Endodermal cell (in vitro differentiated cells): ENCODE measurements at regions not wholly inside any gene's neighbourhood (a gene's known extent, or its start where the extent isn't known, plus 50 kb on each side); places are given as distances from the start of the nearest gene placed in this dataset.

Experiments used
- DNase-seq: peaks from one replicate; pipeline ENCODE4 v3.0.0-alpha.2; 2017
- H3K27ac ChIP-seq: 2 replicates; pipeline ENCODE4 v1.5.1; 2013; ENCODE audit warnings: mild to moderate bottlenecking, low read depth, low read length, moderate library complexity
- H3K27me3 ChIP-seq: 2 replicates; pipeline ENCODE4 v1.6.1; 2013; ENCODE audit warnings: mild to moderate bottlenecking, low read length, moderate library complexity; ENCODE audit not compliant: insufficient read depth, control insufficient read depth, poor library complexity, severe bottlenecking
- H3K36me3 ChIP-seq: 2 replicates; pipeline ENCODE4 v1.7.0; 2013; ENCODE audit warnings: mild to moderate bottlenecking, low read length, moderate library complexity; ENCODE audit not compliant: control insufficient read depth, insufficient read depth
- H3K4me1 ChIP-seq: one replicate; pipeline ENCODE4 v1.7.0; 2013; ENCODE audit warnings: low read length; ENCODE audit not compliant: control insufficient read depth, insufficient read depth
- H3K4me3 ChIP-seq: 2 replicates; pipeline ENCODE4 v1.5.1; 2013; ENCODE audit warnings: mild to moderate bottlenecking, low read length, moderate library complexity
- H3K9ac ChIP-seq: 2 replicates; pipeline ENCODE4 v1.6.1; 2013; ENCODE audit warnings: mild to moderate bottlenecking, low read length, moderate library complexity; ENCODE audit not compliant: poor library complexity, severe bottlenecking; ENCODE audit errors: extremely low read depth
- H3K9me3 ChIP-seq: 2 replicates; pipeline ENCODE4 v1.6.1; 2013; ENCODE audit warnings: mild to moderate bottlenecking, low read length, moderate library complexity; ENCODE audit not compliant: control insufficient read depth
- H3K27ac Mint-ChIP-seq: 2 replicates; pipeline ENCODE4 v1.8.0; 2020; ENCODE audit warnings: mixed read lengths
- H3K27me3 Mint-ChIP-seq: 2 replicates; pipeline ENCODE4 v1.8.0; 2021; ENCODE audit warnings: mild to moderate bottlenecking, mixed read lengths; ENCODE audit not compliant: insufficient read depth
- H3K36me3 Mint-ChIP-seq: 2 replicates; pipeline ENCODE4 v1.8.0; 2020; ENCODE audit warnings: low read depth, mixed read lengths
- H3K4me1 Mint-ChIP-seq: 2 replicates; pipeline ENCODE4 v1.8.0; 2020; ENCODE audit warnings: mixed read lengths
- H3K4me3 Mint-ChIP-seq: 2 replicates; pipeline ENCODE4 v1.8.0; 2020; ENCODE audit warnings: mild to moderate bottlenecking, moderate library complexity, mixed read lengths
- H3K9me3 Mint-ChIP-seq: 2 replicates; pipeline ENCODE4 v1.8.0; 2020; ENCODE audit warnings: mild to moderate bottlenecking, mixed read lengths
- CTCF ChIP-seq: fragments of 200-600 bp; sonication (generic); conservative IDR thresholded peaks from 2 replicates; pipeline ENCODE4 v1.5.0; 2021; ENCODE audit warnings: antibody characterized with exemption, mild to moderate bottlenecking
- WGBS, 2 experiments: methylation state at CpG; one replicate each; pipeline versions ENCODE4 v1.1.5 to v1.1.7; 2013; ENCODE audit warnings: missing lambda C conversion rate in 2 of 2, mixed read lengths in 1 of 2; ENCODE audit not compliant: insufficient coverage in 1 of 2, insufficient read length in 1 of 2; 5-methylcytosine and 5-hydroxymethylcytosine counted together

- Mint-ChIP-seq H3K4me3 (no peak overlapping the region), H3K27ac (no peak overlapping the region), H3K4me1 (peaks cover 24% of the 10 kb centered on the region), H3K36me3 (no peaks in the 10 kb centered on the region), H3K27me3 (no peaks in the 10 kb centered on the region), H3K9me3 (no peaks in the 10 kb centered on the region)
- no peaks in the 10 kb centered on the region for H3K36me3 ChIP-seq
- TF ChIP-seq CTCF: no peak
- no peak overlapping the region for H3K9ac ChIP-seq
- H3K4me3 ChIP-seq: no peak overlapping the region
- H3K4me1 ChIP-seq: no peaks in the 10 kb centered on the region
- no peaks in the 10 kb centered on the region for H3K9me3 ChIP-seq
- no peaks in the 10 kb centered on the region for H3K27me3 ChIP-seq
- WGBS, 2 experiments: 68% methylated on average over 1 of the region's 1 CpG; no CpG with 5 or more reads in 1 of the 2 experiments
- DNase-seq: no peak
- no peak overlapping the region for H3K27ac ChIP-seq
These were observed 482.3 kb upstream of the JARID2 start for GRCh38 chr6:14763616-14764015.

GRCh38 chr6:14765106-14765505, 480.8 kb upstream of the JARID2 start:
- no peaks in the 10 kb centered on the region for H3K36me3 Mint-ChIP-seq
- DNase-seq: no peak
- peaks cover 22% of the 10 kb centered on the region for H3K4me1 Mint-ChIP-seq
- no peaks in the 10 kb centered on the region for H3K36me3 ChIP-seq
- no peaks in the 10 kb centered on the region for H3K4me1 ChIP-seq
- H3K9ac ChIP-seq: no peak overlapping the region
- H3K9me3 ChIP-seq: no peaks in the 10 kb centered on the region
- WGBS, 2 experiments: 93 to 100% methylated on average over 2 to 6 of the region's 6 CpGs
- H3K27ac Mint-ChIP-seq: no peak overlapping the region
- no peaks in the 10 kb centered on the region for H3K27me3 ChIP-seq
- H3K9me3 Mint-ChIP-seq: no peaks in the 10 kb centered on the region
- no peak overlapping the region for H3K4me3 ChIP-seq
- no peak for TF ChIP-seq CTCF
- no peak overlapping the region for H3K27ac ChIP-seq
- no peaks in the 10 kb centered on the region for H3K27me3 Mint-ChIP-seq
- no peak overlapping the region for H3K4me3 Mint-ChIP-seq

GRCh38 chr6:14765721-14766390, 480.0 kb upstream of the JARID2 start:
- no peak overlapping the region for H3K4me3 Mint-ChIP-seq
- Histone ChIP-seq H3K4me1 (no peaks in the 10 kb centered on the region), H3K9me3 (no peaks in the 10 kb centered on the region), H3K36me3 (no peaks in the 10 kb centered on the region), H3K4me3 (no peak overlapping the region), H3K27ac (no peak overlapping the region), H3K9ac (no peak overlapping the region), H3K27me3 (no peaks in the 10 kb centered on the region)
- no peaks in the 10 kb centered on the region for H3K9me3 Mint-ChIP-seq
- no peaks in the 10 kb centered on the region for H3K36me3 Mint-ChIP-seq
- H3K27ac Mint-ChIP-seq: no peak overlapping the region
- TF ChIP-seq CTCF: no peak
- H3K27me3 Mint-ChIP-seq: peaks cover 2% of the 10 kb centered on the region
- DNase-seq: no peak
- peaks cover 22% of the 10 kb centered on the region for H3K4me1 Mint-ChIP-seq
- 92 to 100% methylated on average over 1 to 2 of the region's 3 CpGs for WGBS, 2 experiments
